Uterus (tissue), 3 donors: ENCODE measurements at regions not wholly inside any gene's neighbourhood (a gene's known extent, or its start where the extent isn't known, plus 50 kb on each side); places are given as distances from the start of the nearest gene placed in this dataset.

Experiments
- DNase-seq, 2 donors: peaks; one replicate each; pipeline ENCODE4 v3.0.0-alpha.2; 2019 to 2020
- H3K27ac ChIP-seq, 2 donors: fragments of 200-600 bp; sonication (generic); 1 replicate in 1 of 2; 2 replicates in 1 of 2; pipeline ENCODE4 v1.5.1; 2016 to 2018
- H3K27me3 ChIP-seq, 2 donors: fragments of 200-600 bp; sonication (generic); one replicate each; pipeline ENCODE4 v1.5.1; 2018 to 2019; ENCODE audit warnings: control low read depth in 1 of 2
- H3K36me3 ChIP-seq, 2 donors: fragments of 200-600 bp; sonication (generic); one replicate each; pipeline ENCODE4 v1.5.1; 2019; ENCODE audit warnings: control low read depth in 1 of 2
- H3K4me1 ChIP-seq, 2 donors: fragments of 200-600 bp; sonication (generic); one replicate each; pipeline ENCODE4 v1.5.1; 2018 to 2019; ENCODE audit warnings: control low read depth in 1 of 2
- H3K4me3 ChIP-seq, 2 donors: fragments of 200-600 bp; sonication (generic); 1 replicate in 1 of 2; 2 replicates in 1 of 2; pipeline ENCODE4 v1.5.1; 2018 to 2019; ENCODE audit warnings: mild to moderate bottlenecking in 1 of 2
- H3K9me3 ChIP-seq, 2 donors: fragments of 200-600 bp; sonication (generic); one replicate each; pipeline ENCODE4 v1.5.1; 2019; ENCODE audit warnings: control low read depth in 1 of 2
- POLR2A ChIP-seq, 2 donors: fragments of 450-650 bp; IDR thresholded peaks; one replicate each; pipeline ENCODE4 v1.6.1; 2016; ENCODE audit warnings: antibody characterized with exemption in 2 of 2, mild to moderate bottlenecking in 1 of 2, moderate library complexity in 1 of 2
- intact Hi-C: fragments of 100-400 bp; cut with DNase I; formaldehyde crosslinking; loops from one replicate; pipeline ENCODE4 v1.15.1; 2023; ENCODE audit warnings: low total_unique reads
- TF ChIP-seq, protein P1 (sequence below), 4 experiments: fragments of 200-600 bp in 2 of 4; fragments of 450-650 bp in 2 of 4; sonication (generic) in 2 of 4; IDR thresholded peaks; one replicate each; pipeline ENCODE4 v1.5.1; 2016 to 2019; ENCODE audit warnings: antibody characterized with exemption in 4 of 4, mild to moderate bottlenecking in 2 of 4, moderate library complexity in 1 of 4
- donor health status: DM: yes; HTN: yes; CAD: no.

DNA sequence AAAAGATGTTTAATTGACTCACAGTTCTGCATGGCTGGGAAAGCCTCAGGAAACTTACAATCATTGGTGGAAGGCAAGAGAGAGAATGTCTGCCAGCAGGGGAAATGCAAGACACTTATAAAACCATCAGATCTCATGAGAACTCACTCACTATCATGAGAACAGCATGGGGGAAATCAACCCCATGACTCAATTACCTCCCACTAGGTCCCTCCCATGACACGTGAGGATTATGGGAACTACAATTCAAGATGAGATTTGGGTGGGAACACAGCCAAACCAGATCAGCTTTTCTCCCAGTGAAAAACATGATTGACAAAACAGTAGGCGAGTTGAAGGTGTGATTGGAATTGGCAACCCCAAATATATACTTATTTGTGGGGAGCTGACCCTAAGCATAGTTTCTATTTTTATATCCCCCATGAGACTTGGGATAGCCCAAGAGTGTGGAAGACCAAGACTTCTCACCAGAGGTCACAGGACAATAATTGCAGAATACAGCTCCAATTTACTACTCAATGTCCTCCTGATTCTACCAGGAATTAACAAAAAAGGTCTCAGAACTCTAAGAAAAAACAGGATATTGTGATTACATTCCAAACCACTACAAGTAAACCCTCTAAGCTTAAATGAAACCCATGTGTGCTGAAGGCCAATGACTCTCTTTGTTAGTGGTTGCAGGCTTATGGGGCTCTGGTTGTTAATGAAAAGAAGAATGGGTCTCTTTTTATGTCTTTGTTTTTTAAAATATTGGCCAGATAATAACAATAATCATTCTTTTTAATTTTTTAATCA, 96.1 kb upstream of the PIK3C3 start:
- no peaks in the 10 kb centered on the region for H3K4me1 ChIP-seq
- H3K27ac ChIP-seq = no peak overlapping the region
- no peak for DNase-seq
- no peaks in the 10 kb centered on the region for H3K36me3 ChIP-seq
- no peaks in the 10 kb centered on the region for H3K9me3 ChIP-seq
- intact Hi-C loops = no loop called here
- H3K27me3 ChIP-seq = no peaks in the 10 kb centered on the region
- H3K4me3 ChIP-seq = no peak overlapping the region
- TF ChIP-seq, protein P1, sequence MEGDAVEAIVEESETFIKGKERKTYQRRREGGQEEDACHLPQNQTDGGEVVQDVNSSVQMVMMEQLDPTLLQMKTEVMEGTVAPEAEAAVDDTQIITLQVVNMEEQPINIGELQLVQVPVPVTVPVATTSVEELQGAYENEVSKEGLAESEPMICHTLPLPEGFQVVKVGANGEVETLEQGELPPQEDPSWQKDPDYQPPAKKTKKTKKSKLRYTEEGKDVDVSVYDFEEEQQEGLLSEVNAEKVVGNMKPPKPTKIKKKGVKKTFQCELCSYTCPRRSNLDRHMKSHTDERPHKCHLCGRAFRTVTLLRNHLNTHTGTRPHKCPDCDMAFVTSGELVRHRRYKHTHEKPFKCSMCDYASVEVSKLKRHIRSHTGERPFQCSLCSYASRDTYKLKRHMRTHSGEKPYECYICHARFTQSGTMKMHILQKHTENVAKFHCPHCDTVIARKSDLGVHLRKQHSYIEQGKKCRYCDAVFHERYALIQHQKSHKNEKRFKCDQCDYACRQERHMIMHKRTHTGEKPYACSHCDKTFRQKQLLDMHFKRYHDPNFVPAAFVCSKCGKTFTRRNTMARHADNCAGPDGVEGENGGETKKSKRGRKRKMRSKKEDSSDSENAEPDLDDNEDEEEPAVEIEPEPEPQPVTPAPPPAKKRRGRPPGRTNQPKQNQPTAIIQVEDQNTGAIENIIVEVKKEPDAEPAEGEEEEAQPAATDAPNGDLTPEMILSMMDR (IDR thresholded peaks at IDR 0.05) = no peak
- no peak for TF ChIP-seq POLR2A (IDR thresholded peaks at IDR 0.05)

DNA sequence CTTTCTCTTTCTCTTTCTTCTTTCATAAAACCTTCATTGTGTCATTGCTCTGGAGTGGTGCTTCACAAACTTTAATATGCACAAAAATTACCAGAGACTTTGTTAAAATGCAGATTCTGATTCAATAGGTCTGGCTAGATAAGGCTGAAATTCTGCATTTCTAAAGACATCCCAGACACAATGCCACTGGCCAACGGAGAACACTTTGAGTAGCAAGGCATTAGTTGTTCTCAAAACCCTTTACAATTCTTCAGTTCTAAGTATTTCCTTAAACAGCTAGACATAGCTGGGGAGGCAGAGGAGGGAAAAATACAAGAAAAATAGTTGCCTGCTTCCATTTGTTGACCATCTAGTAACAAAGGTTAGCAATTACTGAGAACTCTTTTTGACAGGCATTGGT, 101.8 kb upstream of the PIK3C3 start:
- Histone ChIP-seq H3K4me3 (no peak overlapping the region), H3K36me3 (no peaks in the 10 kb centered on the region), H3K9me3 (no peaks in the 10 kb centered on the region), H3K27me3 (no peaks in the 10 kb centered on the region), H3K27ac (no peak overlapping the region), H3K4me1 (no peaks in the 10 kb centered on the region)
- TF ChIP-seq, protein P1 (IDR thresholded peaks at IDR 0.05) = no peak
- no peak for TF ChIP-seq POLR2A (IDR thresholded peaks at IDR 0.05)
- intact Hi-C loops = no loop called here
- no peak for DNase-seq

DNA sequence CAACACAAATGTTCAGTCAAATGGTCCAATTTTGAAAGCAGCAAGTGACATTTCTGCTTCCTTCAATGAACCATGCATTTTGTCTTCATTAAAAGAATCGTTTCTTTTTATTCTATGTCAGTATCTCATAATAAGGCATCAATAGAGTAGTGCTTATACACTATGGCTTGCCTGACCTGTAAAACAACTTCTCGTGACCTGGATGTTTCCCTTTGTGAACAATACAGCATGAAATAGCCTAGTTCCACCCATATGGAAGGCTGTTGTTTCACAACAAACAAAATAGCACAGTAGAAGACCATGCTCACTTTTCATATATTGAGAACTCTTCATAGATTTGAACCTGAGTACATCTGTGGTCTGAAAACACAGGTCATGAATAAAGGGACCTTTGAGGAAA, 104.3 kb upstream of the PIK3C3 start:
- Histone ChIP-seq H3K4me3 (no peak overlapping the region), H3K27me3 (no peaks in the 10 kb centered on the region), H3K4me1 (no peaks in the 10 kb centered on the region), H3K36me3 (no peaks in the 10 kb centered on the region), H3K9me3 (no peaks in the 10 kb centered on the region), H3K27ac (no peak overlapping the region)
- TF ChIP-seq POLR2A (IDR thresholded peaks at IDR 0.05) = no peak
- TF ChIP-seq, protein P1 (IDR thresholded peaks at IDR 0.05) = no peak
- intact Hi-C loops = no loop called here
- DNase-seq = no peak

DNA sequence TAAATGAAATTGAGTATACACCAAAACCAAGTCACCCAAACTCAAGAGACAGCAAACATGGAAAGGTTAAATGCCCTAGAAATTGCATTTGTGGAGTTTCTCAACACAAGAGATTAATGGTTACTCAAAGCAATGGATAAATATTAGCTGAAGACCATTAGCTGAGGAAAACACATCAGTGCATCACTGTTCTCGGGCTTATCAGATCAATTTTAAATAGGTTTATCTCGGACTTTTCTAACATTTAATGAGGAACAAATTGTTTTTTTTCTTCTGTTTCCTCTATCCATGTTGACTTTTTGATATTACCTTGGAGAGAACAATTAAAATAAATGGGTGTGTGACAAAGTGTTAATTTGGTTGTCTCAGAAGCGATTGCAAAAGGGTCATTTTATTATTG, 105.4 kb upstream of the PIK3C3 start:
- no peaks in the 10 kb centered on the region for H3K27me3 ChIP-seq
- H3K4me1 ChIP-seq = no peaks in the 10 kb centered on the region
- TF ChIP-seq, protein P1 (IDR thresholded peaks at IDR 0.05) = no peak
- no peak for TF ChIP-seq POLR2A (IDR thresholded peaks at IDR 0.05)
- H3K27ac ChIP-seq = no peak overlapping the region
- no peaks in the 10 kb centered on the region for H3K9me3 ChIP-seq
- no peak overlapping the region for H3K4me3 ChIP-seq
- intact Hi-C loops = no loop called here
- H3K36me3 ChIP-seq = no peaks in the 10 kb centered on the region
- no peak for DNase-seq

DNA sequence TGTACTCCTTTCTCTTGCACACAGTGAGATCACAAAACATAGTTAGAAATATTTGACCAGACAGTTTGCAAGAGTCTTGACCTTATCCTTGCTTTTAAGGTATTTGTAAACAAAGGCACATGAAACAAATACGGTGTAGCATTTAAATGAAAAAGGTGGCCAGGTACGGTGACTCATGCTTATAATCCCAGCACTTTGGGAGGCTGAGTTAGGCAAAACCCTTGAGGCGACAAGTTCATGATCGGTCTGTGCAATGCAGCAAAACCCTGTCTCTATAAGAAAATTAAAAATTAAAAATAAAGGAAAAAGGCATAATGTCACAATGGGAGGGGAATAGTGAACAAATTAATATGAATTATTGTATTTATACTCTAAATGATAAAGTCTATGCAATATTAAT, 109.5 kb upstream of the PIK3C3 start:
- DNase-seq = no peak
- no peaks in the 10 kb centered on the region for H3K27me3 ChIP-seq
- no peaks in the 10 kb centered on the region for H3K36me3 ChIP-seq
- no peaks in the 10 kb centered on the region for H3K9me3 ChIP-seq
- H3K4me3 ChIP-seq = no peak overlapping the region
- TF ChIP-seq, protein P1 (IDR thresholded peaks at IDR 0.05) = no peak
- no peak for TF ChIP-seq POLR2A (IDR thresholded peaks at IDR 0.05)
- H3K4me1 ChIP-seq = no peaks in the 10 kb centered on the region
- intact Hi-C loops = no loop called here
- no peak overlapping the region for H3K27ac ChIP-seq
